ENCODE measurements at regions not wholly inside any gene's neighbourhood (a gene's known extent, or its start where the extent isn't known, plus 50 kb on each side); places are given as distances from the start of the nearest gene placed in this dataset.
"Not testable (repeated sequence)": the region's sequence is repeated elsewhere in the genome, so short reads cannot be mapped to it uniquely, and the experiment has no call there.

DNA sequence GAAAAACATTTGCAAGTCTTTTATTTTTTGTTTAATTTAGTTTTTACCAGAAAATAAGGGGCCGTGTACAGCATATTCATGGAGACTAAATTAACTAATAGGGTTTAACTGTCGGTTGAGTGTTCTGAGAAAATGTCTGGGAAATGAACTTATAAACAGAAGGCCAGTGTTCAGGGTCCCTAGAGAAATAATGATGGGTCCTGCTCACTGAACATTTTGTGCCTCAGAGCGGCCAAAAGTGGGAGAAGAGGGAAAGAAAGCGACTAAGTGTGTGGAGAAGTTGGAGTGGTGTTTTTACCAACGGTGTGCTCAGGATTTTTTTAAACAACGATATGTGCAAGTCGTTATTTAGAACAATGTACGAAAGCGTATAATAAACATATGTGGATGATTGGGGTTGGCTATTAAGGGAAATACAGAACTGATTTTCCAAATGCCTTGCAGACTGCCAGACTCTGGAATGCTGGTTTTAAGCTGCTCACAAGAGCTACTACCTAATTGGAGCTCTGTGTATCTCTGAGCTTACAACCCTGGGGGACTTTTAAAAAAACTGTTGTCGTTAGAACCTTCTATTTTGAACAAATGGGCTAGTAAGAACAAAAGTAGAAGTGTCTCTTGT, 166.7 kb downstream of the SLC38A4 start:
- no peak for DNase-seq
- Histone ChIP-seq H3K4me3 (no peak overlapping the region), H3K36me3 (replicated peaks in 1 of 2; ENCODE audit: insufficient read depth in 1 of 2, low read depth in 2 of 2) (no peaks in the 10 kb centered on the region), H3K4me1 (peaks cover 9% of the 10 kb centered on the region), H3K27ac (no peak overlapping the region), H3K27me3 (no peaks in the 10 kb centered on the region), H3K9me3 (no peaks in the 10 kb centered on the region)
- ATAC-seq, result no peak
- intact Hi-C loops (cut with DNase I), result loop anchor here (10.0 kb wide), 1 partner anchor 304 kb away; no protein-coding TSS in a partner anchor
- 79 to 84% methylated on average over 10 of the region's 10 CpGs for WGBS, 2 donors
- TF ChIP-seq POLR2A (IDR thresholded peaks at IDR 0.05), result no peak
- TF ChIP-seq, protein P1, sequence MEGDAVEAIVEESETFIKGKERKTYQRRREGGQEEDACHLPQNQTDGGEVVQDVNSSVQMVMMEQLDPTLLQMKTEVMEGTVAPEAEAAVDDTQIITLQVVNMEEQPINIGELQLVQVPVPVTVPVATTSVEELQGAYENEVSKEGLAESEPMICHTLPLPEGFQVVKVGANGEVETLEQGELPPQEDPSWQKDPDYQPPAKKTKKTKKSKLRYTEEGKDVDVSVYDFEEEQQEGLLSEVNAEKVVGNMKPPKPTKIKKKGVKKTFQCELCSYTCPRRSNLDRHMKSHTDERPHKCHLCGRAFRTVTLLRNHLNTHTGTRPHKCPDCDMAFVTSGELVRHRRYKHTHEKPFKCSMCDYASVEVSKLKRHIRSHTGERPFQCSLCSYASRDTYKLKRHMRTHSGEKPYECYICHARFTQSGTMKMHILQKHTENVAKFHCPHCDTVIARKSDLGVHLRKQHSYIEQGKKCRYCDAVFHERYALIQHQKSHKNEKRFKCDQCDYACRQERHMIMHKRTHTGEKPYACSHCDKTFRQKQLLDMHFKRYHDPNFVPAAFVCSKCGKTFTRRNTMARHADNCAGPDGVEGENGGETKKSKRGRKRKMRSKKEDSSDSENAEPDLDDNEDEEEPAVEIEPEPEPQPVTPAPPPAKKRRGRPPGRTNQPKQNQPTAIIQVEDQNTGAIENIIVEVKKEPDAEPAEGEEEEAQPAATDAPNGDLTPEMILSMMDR (IDR thresholded peaks at IDR 0.05), result no peak

GRCh38 chr12:46657453-46658411, 168.1 kb downstream of the SLC38A4 start:
- Histone ChIP-seq H3K9me3 (no peaks in the 10 kb centered on the region), H3K36me3 (replicated peaks in 1 of 2; ENCODE audit: insufficient read depth in 1 of 2, low read depth in 2 of 2) (no peaks in the 10 kb centered on the region), H3K4me3 (no peak overlapping the region), H3K4me1 (peaks cover 9% of the 10 kb centered on the region), H3K27me3 (no peaks in the 10 kb centered on the region), H3K27ac (no peak overlapping the region)
- WGBS, 2 donors, result 77 to 81% methylated on average over 4 of the region's 4 CpGs
- no peak for DNase-seq
- TF ChIP-seq, protein P1 (IDR thresholded peaks at IDR 0.05), result no peak
- no peak for TF ChIP-seq POLR2A (IDR thresholded peaks at IDR 0.05)
- ATAC-seq, result no peak
- intact Hi-C loops (cut with DNase I), result loop anchor here (10.0 kb wide), 1 partner anchor 303 kb away; no protein-coding TSS in a partner anchor

- WGBS, 2 donors, result 83 to 88% methylated on average over 3 of the region's 3 CpGs
- H3K4me3 ChIP-seq; ATAC-seq; H3K4me1 ChIP-seq; H3K36me3 ChIP-seq (replicated peaks in 1 of 2; ENCODE audit: insufficient read depth in 1 of 2, low read depth in 2 of 2); DNase-seq; H3K27ac ChIP-seq; H3K27me3 ChIP-seq; H3K9me3 ChIP-seq: not testable (repeated sequence)
- intact Hi-C loops (cut with DNase I), result loop anchor here (10.0 kb wide), 1 partner anchor 301 kb away; no protein-coding TSS in a partner anchor
Measured at GRCh38 chr12:46655984-46656383, 169.8 kb downstream of the SLC38A4 start.

GRCh38 chr12:46653311-46653710, 172.5 kb downstream of the SLC38A4 start:
- no peaks in the 10 kb centered on the region for H3K36me3 ChIP-seq (replicated peaks in 1 of 2; ENCODE audit: insufficient read depth in 1 of 2, low read depth in 2 of 2)
- no peaks in the 10 kb centered on the region for H3K27me3 ChIP-seq
- TF ChIP-seq, protein P1 (IDR thresholded peaks at IDR 0.05), result no peak
- 88 to 96% methylated on average over 2 of the region's 2 CpGs for WGBS, 2 donors
- no peak for ATAC-seq
- intact Hi-C loops (cut with DNase I), result loop anchor here (10.0 kb wide), 1 partner anchor 299 kb away; no protein-coding TSS in a partner anchor
- DNase-seq, result no peak
- no peak overlapping the region for H3K27ac ChIP-seq
- H3K4me1 ChIP-seq, result no peaks in the 10 kb centered on the region
- no peaks in the 10 kb centered on the region for H3K9me3 ChIP-seq
- H3K4me3 ChIP-seq, result no peak overlapping the region

DNA sequence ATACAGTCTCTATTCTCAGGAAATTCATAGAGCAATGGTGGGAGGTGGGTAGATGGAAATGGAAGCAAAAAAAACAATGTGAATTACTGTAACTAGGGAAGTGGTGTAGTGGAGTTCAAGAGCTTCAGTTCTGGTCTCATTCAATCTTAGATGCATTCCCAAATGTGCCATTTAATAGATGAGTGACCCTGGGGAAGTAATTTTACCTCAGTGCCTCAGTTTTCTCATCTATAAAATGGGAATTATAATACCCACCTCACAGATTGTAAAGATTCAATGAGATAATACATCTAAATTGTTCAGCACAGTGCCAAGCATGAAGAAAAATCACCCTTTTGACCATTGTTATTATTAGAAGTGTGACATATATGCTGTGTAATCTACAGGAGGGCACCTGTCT, 173.1 kb downstream of the SLC38A4 start:
- no peak for DNase-seq
- no peaks in the 10 kb centered on the region for H3K36me3 ChIP-seq (replicated peaks in 1 of 2; ENCODE audit: insufficient read depth in 1 of 2, low read depth in 2 of 2)
- TF ChIP-seq, protein P1 (IDR thresholded peaks at IDR 0.05), result no peak
- TF ChIP-seq POLR2A (IDR thresholded peaks at IDR 0.05), result no peak
- intact Hi-C loops (cut with DNase I), result loop anchor here (10.0 kb wide), 1 partner anchor 298 kb away; no protein-coding TSS in a partner anchor
- no peaks in the 10 kb centered on the region for H3K27me3 ChIP-seq
- H3K4me1 ChIP-seq, result no peaks in the 10 kb centered on the region
- H3K9me3 ChIP-seq, result no peaks in the 10 kb centered on the region
- H3K27ac ChIP-seq, result no peak overlapping the region
- no peak for ATAC-seq
- H3K4me3 ChIP-seq, result no peak overlapping the region

All from body of pancreas (tissue), 4 donors.